ENCODE measurements at regions not wholly inside any gene's neighbourhood (a gene's known extent, or its start where the extent isn't known, plus 50 kb on each side); places are given as distances from the start of the nearest gene placed in this dataset.
"Not testable (repeated sequence)": the region's sequence is repeated elsewhere in the genome, so short reads cannot be mapped to it uniquely, and the experiment has no call there.

GRCh38 chr11:44388828-44389657 lies 79.1 kb upstream of the ALX4 start:
- DNase-seq (ENCODE audit: low read depth in 2 of 2), result no peak

- no peak for DNase-seq (ENCODE audit: low read depth in 2 of 2)
These were observed 80.1 kb upstream of the ALX4 start for GRCh38 chr11:44389963-44390605.

- not testable (repeated sequence) for DNase-seq (ENCODE audit: low read depth in 2 of 2)
These were observed 81.1 kb upstream of the ALX4 start for GRCh38 chr11:44391004-44391403.

GRCh38 chr11:44396746-44397145 lies 86.8 kb upstream of the ALX4 start:
- DNase-seq (ENCODE audit: low read depth in 2 of 2), result not testable (repeated sequence)

- DNase-seq (ENCODE audit: low read depth in 2 of 2), result no peak
These were observed 87.7 kb upstream of the ALX4 start for GRCh38 chr11:44397586-44398178.

- no peak for DNase-seq (ENCODE audit: low read depth in 2 of 2)
These were observed 88.5 kb upstream of the ALX4 start for GRCh38 chr11:44398266-44399030.

- DNase-seq (ENCODE audit: low read depth in 2 of 2), result no peak
These were observed 90.0 kb upstream of the ALX4 start for GRCh38 chr11:44399968-44400367.

- no peak for DNase-seq (ENCODE audit: low read depth in 2 of 2)
These were observed 90.5 kb upstream of the ALX4 start for GRCh38 chr11:44400431-44400830.

- no peak for DNase-seq (ENCODE audit: low read depth in 2 of 2)
These were observed 92.6 kb upstream of the ALX4 start for GRCh38 chr11:44402466-44403075.

GRCh38 chr11:44403176-44403575 lies 93.2 kb upstream of the ALX4 start:
- DNase-seq (ENCODE audit: low read depth in 2 of 2), result no peak

GRCh38 chr11:44403587-44404273 lies 93.8 kb upstream of the ALX4 start:
- no peak for DNase-seq (ENCODE audit: low read depth in 2 of 2)

- no peak for DNase-seq (ENCODE audit: low read depth in 2 of 2)
These were observed 94.4 kb upstream of the ALX4 start for GRCh38 chr11:44404301-44404700.

GRCh38 chr11:44404736-44405395 lies 94.9 kb upstream of the ALX4 start:
- no peak for DNase-seq (ENCODE audit: low read depth in 2 of 2)

- DNase-seq (ENCODE audit: low read depth in 2 of 2), result no peak
These were observed 97.5 kb upstream of the ALX4 start for GRCh38 chr11:44407211-44407996.

GRCh38 chr11:44408141-44408540 lies 98.2 kb upstream of the ALX4 start:
- DNase-seq (ENCODE audit: low read depth in 2 of 2), result no peak

GRCh38 chr11:44408711-44409470 lies 99.0 kb upstream of the ALX4 start:
- no peak for DNase-seq (ENCODE audit: low read depth in 2 of 2)

GRCh38 chr11:44409558-44410236 lies 99.8 kb upstream of the ALX4 start:
- no peak for DNase-seq (ENCODE audit: low read depth in 2 of 2)

GRCh38 chr11:44416776-44417175 lies 106.8 kb upstream of the ALX4 start:
- no peak for DNase-seq (ENCODE audit: low read depth in 2 of 2)

All from stimulated activated CD4-positive, alpha-beta T cell treated with anti-CD3 and anti-CD28 coated beads, Interleukin-12 subunit alpha, Interleukin-12 subunit beta, amount 100 ng/mL, for 24 hours (primary cell).